Skeletal muscle tissue (tissue), 3 donors: ENCODE measurements at regions not wholly inside any gene's neighbourhood (a gene's known extent, or its start where the extent isn't known, plus 50 kb on each side); places are given as distances from the start of the nearest gene placed in this dataset.

ENCODE experiments used
- H3K27ac ChIP-seq: one replicate; pipeline ENCODE4 v1.7.0; 2013; ENCODE audit warnings: mild to moderate bottlenecking, low read depth, low read length, inconsistent platforms
- H3K27me3 ChIP-seq, 3 donors: one replicate each; pipeline ENCODE4 v1.7.0; 2013; ENCODE audit warnings: low read length in 3 of 3; ENCODE audit not compliant: control insufficient read depth in 3 of 3, insufficient read depth in 3 of 3
- H3K36me3 ChIP-seq, 3 donors: one replicate each; pipeline ENCODE4 v1.7.0; 2013; ENCODE audit warnings: low read length in 3 of 3; ENCODE audit not compliant: control insufficient read depth in 3 of 3, insufficient read depth in 3 of 3
- H3K4me1 ChIP-seq, 3 donors: one replicate each; pipeline ENCODE4 v1.7.0; 2013; ENCODE audit warnings: low read length in 3 of 3, mild to moderate bottlenecking in 3 of 3; ENCODE audit not compliant: control insufficient read depth in 3 of 3, insufficient read depth in 3 of 3
- H3K4me3 ChIP-seq, 3 donors: one replicate each; pipeline ENCODE4 v1.7.0; 2013; ENCODE audit warnings: low read length in 3 of 3
- H3K9ac ChIP-seq, 3 donors: one replicate each; pipeline ENCODE4 v1.7.0; 2013; ENCODE audit warnings: low read length in 3 of 3, mild to moderate bottlenecking in 3 of 3, moderate library complexity in 2 of 3, low read depth in 1 of 3
- H3K9me3 ChIP-seq, 3 donors: one replicate each; pipeline ENCODE4 v1.7.0; 2013; ENCODE audit warnings: low read length in 3 of 3; ENCODE audit not compliant: control insufficient read depth in 3 of 3
- donor health status: Osteomylitis.

DNA sequence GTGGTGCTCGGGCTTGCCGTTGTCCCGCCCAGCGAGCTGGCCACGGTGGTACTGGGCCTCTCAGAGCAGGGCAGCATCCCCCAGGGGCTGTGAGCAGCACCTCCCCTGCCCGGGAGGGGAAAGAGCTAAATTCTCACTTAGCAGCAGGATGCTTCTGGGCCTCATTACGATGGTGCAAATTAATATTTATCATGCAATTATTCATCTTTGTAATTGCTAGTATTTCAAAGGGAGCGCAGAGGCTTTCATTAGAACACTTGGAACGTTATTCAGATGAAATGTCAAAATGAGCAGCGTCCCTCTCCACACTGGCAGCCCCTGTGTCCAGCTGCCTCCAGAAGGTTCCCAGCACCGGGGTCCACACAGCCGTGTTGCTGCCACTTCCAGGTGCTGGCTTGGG is 95.9 kb upstream of the PRR5 start:
- H3K4me1 ChIP-seq = no peaks in the 10 kb centered on the region
- peaks cover 6 to 40% (median 29%) of the 10 kb centered on the region in 3 donors for H3K27me3 ChIP-seq
- no peaks in the 10 kb centered on the region for H3K36me3 ChIP-seq
- H3K9me3 ChIP-seq = peaks cover 0 to under 1% (median 0%) of the 10 kb centered on the region in 3 donors
- no peak overlapping the region for H3K27ac ChIP-seq
- H3K4me3 ChIP-seq = no peak overlapping the region
- H3K9ac ChIP-seq = no peak overlapping the region

DNA sequence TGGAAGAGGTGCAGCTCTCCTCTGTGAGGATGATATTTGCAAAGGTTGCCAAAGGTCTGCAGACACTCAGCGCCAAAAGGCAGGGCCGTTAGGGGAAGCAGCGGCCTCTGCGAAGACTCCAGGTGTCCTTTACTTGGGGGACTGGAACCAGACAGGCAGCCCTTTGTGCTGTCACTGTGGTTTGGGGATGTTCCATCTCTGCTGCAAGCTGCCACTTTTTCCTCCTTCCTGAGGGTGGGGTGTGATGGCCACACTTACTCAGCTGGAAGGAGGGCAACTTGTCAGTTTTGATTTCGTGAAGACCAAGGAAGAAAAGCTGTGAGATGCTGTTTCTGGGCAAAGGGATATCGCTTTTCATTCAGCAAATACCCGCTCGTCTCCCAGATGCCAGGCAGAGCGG is 96.5 kb upstream of the PRR5 start:
- H3K4me1 ChIP-seq = no peaks in the 10 kb centered on the region
- no peak overlapping the region for H3K9ac ChIP-seq
- H3K9me3 ChIP-seq = no peaks in the 10 kb centered on the region
- H3K4me3 ChIP-seq = no peak overlapping the region
- no peaks in the 10 kb centered on the region for H3K36me3 ChIP-seq
- H3K27ac ChIP-seq = no peak overlapping the region
- peaks cover 6 to 40% (median 29%) of the 10 kb centered on the region in 3 donors for H3K27me3 ChIP-seq

- Histone ChIP-seq H3K4me1 (no peaks in the 10 kb centered on the region), H3K36me3 (no peaks in the 10 kb centered on the region), H3K9me3 (no peaks in the 10 kb centered on the region), H3K27ac (no peak overlapping the region), H3K27me3 (peaks cover 6 to 40% (median 29%) of the 10 kb centered on the region in 3 donors), H3K4me3 (no peak overlapping the region), H3K9ac (no peak overlapping the region)
Measured at GRCh38 chr22:44604991-44605390, 97.0 kb upstream of the PRR5 start.

DNA sequence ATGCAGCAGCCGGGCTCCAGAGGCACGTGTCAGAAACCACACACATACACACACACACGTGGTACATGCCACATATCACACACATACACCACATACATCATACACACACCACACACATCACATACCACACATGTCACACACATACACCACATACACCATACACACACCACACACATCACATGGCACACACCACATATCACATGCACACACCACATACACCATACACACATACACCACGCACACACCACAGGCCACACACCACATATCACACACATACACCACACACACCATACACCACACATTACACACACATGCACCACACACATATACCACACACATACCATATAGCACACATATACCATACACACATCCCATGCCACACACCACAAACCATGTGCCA is 97.5 kb upstream of the PRR5 start:
- Histone ChIP-seq H3K4me3 (no peak overlapping the region), H3K9ac (no peak overlapping the region), H3K27ac (no peak overlapping the region), H3K4me1 (no peaks in the 10 kb centered on the region), H3K36me3 (no peaks in the 10 kb centered on the region), H3K27me3 (peaks cover 6 to 41% (median 29%) of the 10 kb centered on the region in 3 donors), H3K9me3 (no peaks in the 10 kb centered on the region)

- H3K27me3 ChIP-seq = peaks cover 6 to 48% (median 29%) of the 10 kb centered on the region in 3 donors
- no peaks in the 10 kb centered on the region for H3K9me3 ChIP-seq
- no peak overlapping the region for H3K4me3 ChIP-seq
- H3K36me3 ChIP-seq = no peaks in the 10 kb centered on the region
- no peaks in the 10 kb centered on the region for H3K4me1 ChIP-seq
- H3K27ac ChIP-seq = no peak overlapping the region
- no peak overlapping the region for H3K9ac ChIP-seq
Measured at GRCh38 chr22:44603767-44604166, 98.2 kb upstream of the PRR5 start.

DNA sequence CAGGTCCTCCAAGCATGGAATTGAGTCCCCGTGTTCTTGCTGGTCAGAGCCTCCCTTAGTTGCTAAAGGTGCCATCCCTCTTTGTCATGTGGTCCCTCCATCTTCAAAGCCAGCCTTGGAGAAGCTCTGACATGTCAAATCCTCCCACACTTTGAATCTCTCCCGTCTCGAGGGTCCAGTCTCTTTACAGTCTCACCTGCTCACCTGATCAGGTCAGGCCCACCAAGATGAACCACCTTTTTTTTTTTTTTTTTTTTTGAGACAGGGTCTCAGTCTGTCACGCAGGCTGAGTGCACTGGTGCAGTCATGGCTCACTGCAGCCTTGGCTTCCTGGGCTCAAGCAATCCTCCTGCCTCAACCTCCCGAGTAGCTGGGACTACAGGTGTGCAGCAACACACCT is 100.3 kb upstream of the PRR5 start:
- Histone ChIP-seq H3K9ac (no peak overlapping the region), H3K27ac (no peak overlapping the region), H3K36me3 (no peaks in the 10 kb centered on the region), H3K4me1 (no peaks in the 10 kb centered on the region), H3K4me3 (no peak overlapping the region), H3K9me3 (no peaks in the 10 kb centered on the region), H3K27me3 (peaks cover 1 to 54% (median 30%) of the 10 kb centered on the region in 3 donors)

GRCh38 chr22:44601189-44601588 is 100.8 kb upstream of the PRR5 start:
- Histone ChIP-seq H3K4me3 (no peak overlapping the region), H3K9ac (no peak overlapping the region), H3K9me3 (no peaks in the 10 kb centered on the region), H3K27me3 (peaks cover 6 to 54% (median 30%) of the 10 kb centered on the region in 3 donors), H3K4me1 (no peaks in the 10 kb centered on the region), H3K27ac (no peak overlapping the region), H3K36me3 (no peaks in the 10 kb centered on the region)

DNA sequence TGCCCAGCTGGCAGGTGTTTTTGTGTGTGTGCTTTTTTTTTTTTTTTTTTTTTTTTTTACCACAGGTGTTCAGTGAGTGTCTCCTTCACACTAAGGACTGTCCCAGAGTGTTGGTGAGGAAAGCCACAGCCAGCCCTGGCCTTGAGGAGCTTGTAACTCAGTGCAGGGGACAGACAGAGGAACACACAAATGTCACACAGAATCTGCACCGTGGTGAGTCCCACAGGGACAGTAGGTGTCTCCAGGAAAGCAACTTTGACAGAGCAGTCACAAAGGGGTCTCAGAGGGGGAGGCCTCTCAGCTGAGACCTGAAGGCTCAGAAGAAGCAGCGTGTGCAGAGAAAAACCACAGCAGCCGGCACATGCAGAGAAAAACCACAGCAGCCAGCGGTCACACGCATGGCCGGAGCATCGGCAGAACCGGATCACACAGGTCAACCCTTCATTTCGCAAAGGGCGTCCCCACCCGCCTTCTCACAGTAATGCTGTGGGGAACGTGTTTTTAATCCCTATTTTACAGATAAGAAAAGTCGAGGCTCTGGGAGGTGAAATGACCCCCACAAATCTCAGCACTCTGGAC is 101.7 kb upstream of the PRR5 start:
- H3K27ac ChIP-seq = no peak overlapping the region
- no peaks in the 10 kb centered on the region for H3K4me1 ChIP-seq
- H3K4me3 ChIP-seq = no peak overlapping the region
- no peaks in the 10 kb centered on the region for H3K36me3 ChIP-seq
- H3K27me3 ChIP-seq = peaks cover 9 to 51% (median 28%) of the 10 kb centered on the region in 3 donors
- H3K9ac ChIP-seq = no peak overlapping the region
- H3K9me3 ChIP-seq = no peaks in the 10 kb centered on the region

GRCh38 chr22:44599500-44600140 is 101.6 kb upstream of the RTL6 start:
- H3K9me3 ChIP-seq = no peaks in the 10 kb centered on the region
- H3K27me3 ChIP-seq = peaks cover 16 to 51% (median 29%) of the 10 kb centered on the region in 3 donors
- H3K27ac ChIP-seq = no peak overlapping the region
- no peaks in the 10 kb centered on the region for H3K4me1 ChIP-seq
- no peak overlapping the region for H3K9ac ChIP-seq
- H3K4me3 ChIP-seq = no peak overlapping the region
- no peaks in the 10 kb centered on the region for H3K36me3 ChIP-seq

- H3K9ac ChIP-seq = no peak overlapping the region
Measured at GRCh38 chr22:44599084-44599483, 101.1 kb upstream of the RTL6 start.

More at GRCh38 chr22:44599084-44599483, 101.1 kb upstream of the RTL6 start:
- H3K27me3 ChIP-seq = peaks cover 20 to 53% (median 33%) of the 10 kb centered on the region in 3 donors
- no peaks in the 10 kb centered on the region for H3K9me3 ChIP-seq
- H3K36me3 ChIP-seq = no peaks in the 10 kb centered on the region
- H3K4me3 ChIP-seq = no peak overlapping the region
- no peaks in the 10 kb centered on the region for H3K4me1 ChIP-seq
- no peak overlapping the region for H3K27ac ChIP-seq
